ENCODE measurements at regions not wholly inside any gene's neighbourhood (a gene's known extent, or its start where the extent isn't known, plus 50 kb on each side); places are given as distances from the start of the nearest gene placed in this dataset.

- TF ChIP-seq ZBTB2 (IDR thresholded peaks at IDR 0.05) (no peak), ID3 (CRISPR knock-in tag; IDR thresholded peaks at IDR 0.05) (no peak), ID3 (tag; IDR thresholded peaks at IDR 0.05) (no peak), SMARCB1 (IDR thresholded peaks at IDR 0.05; ENCODE audit: insufficient read length, low read depth) (no peak), ZNF3 (CRISPR knock-in tag; IDR thresholded peaks at IDR 0.05) (no peak), ZNF212 (CRISPR knock-in tag; IDR thresholded peaks at IDR 0.05) (no peak), ILK (tag; IDR thresholded peaks at IDR 0.05; ENCODE audit: borderline replicate concordance, low read depth) (no peak), CHD1 (IDR thresholded peaks at IDR 0.05; ENCODE audit: low read length) (no peak), PTRF (tag; IDR thresholded peaks at IDR 0.05) (no peak), ZBTB7A (IDR thresholded peaks at IDR 0.05; ENCODE audit: borderline replicate concordance, control insufficient read depth, low read depth, low read length) (no peak), RBM39 (optimal IDR thresholded peaks at IDR 0.05; ENCODE audit: low read depth, low read length) (no peak), CBX8 (IDR thresholded peaks at IDR 0.05; ENCODE audit: borderline replicate concordance, extremely low read depth, low read depth, low read length, poor library complexity, severe bottlenecking) (no peak)
These were observed 312.2 kb upstream of the ZNF717 start (continued) for GRCh38 chr3:76097589-76097969.

Measured in K562 (cell line).